ENCODE measurements at regions not wholly inside any gene's neighbourhood (a gene's known extent, or its start where the extent isn't known, plus 50 kb on each side); places are given as distances from the start of the nearest gene placed in this dataset.
A peak's percentile ranks its signal among the peaks of the same experiment; 100 is the strongest.

DNA sequence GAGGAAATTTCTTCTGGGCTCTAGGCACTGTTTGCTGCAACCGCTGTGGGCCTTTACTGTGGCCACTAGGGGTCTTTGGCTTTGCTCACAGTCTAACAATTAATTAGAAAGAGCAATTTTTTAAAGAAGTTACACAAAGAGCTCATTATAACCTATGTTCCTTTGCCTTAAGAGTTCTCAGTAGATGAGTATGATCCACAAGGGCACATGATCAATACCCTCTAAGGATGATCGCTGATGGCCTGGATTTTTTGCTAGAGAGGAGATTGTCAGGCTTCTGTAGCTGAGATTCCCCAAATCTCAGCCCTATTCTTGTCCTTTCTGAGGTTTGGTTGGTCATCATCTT is 80.8 kb upstream of the RHOBTB1 start:
- H3K9me3 Mint-ChIP-seq (ENCODE audit: unreplicated experiment), result no peaks in the 10 kb centered on the region
- DNase-seq, result peak; percentile 51
- H3K27me3 Mint-ChIP-seq (ENCODE audit: unreplicated experiment), result peaks cover 2% of the 10 kb centered on the region
- no peak overlapping the region for H3K27ac Mint-ChIP-seq (ENCODE audit: unreplicated experiment)
- peaks cover 3% of the 10 kb centered on the region for H3K4me1 Mint-ChIP-seq (ENCODE audit: low read depth, unreplicated experiment)
- no peaks in the 10 kb centered on the region for H3K36me3 Mint-ChIP-seq (ENCODE audit: unreplicated experiment)
- TF ChIP-seq, protein P1, sequence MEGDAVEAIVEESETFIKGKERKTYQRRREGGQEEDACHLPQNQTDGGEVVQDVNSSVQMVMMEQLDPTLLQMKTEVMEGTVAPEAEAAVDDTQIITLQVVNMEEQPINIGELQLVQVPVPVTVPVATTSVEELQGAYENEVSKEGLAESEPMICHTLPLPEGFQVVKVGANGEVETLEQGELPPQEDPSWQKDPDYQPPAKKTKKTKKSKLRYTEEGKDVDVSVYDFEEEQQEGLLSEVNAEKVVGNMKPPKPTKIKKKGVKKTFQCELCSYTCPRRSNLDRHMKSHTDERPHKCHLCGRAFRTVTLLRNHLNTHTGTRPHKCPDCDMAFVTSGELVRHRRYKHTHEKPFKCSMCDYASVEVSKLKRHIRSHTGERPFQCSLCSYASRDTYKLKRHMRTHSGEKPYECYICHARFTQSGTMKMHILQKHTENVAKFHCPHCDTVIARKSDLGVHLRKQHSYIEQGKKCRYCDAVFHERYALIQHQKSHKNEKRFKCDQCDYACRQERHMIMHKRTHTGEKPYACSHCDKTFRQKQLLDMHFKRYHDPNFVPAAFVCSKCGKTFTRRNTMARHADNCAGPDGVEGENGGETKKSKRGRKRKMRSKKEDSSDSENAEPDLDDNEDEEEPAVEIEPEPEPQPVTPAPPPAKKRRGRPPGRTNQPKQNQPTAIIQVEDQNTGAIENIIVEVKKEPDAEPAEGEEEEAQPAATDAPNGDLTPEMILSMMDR (IDR thresholded peaks at IDR 0.05; ENCODE audit: partially characterized antibody, unreplicated experiment), result peak; percentile 74
- no peak overlapping the region for H3K4me3 Mint-ChIP-seq (ENCODE audit: unreplicated experiment)

DNA sequence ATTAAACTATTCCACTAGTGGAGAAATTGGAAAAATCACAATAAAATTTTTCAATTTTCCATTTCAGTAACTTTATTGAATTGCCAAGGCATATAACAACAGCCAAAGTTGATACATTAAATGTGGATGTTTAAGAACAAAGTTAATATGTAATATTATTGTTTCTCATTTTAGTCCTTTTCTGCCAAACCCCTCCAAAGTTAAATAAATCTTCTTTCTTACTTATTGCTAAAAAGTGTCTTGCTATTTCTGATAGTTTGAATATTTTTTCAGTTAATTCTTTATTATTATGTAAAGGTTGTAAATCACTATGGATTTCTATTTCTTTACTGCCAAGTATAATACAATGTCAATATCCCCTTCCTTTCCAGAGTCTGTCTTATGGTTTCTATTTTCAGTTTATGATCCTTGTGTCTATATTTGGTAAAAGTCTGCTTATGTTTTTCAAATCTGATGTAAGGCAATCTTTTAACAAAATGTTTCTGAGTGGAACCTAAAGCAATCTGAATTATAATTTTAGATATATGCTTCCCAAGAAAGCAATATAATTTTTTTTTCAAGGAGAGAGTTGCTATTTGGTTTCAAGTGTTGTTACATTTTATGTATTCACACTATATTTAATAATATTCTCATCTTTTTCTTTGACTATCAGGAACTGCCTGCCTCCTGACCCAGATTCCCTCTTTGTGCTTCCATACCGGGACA is 80.3 kb upstream of the RHOBTB1 start:
- H3K27ac Mint-ChIP-seq (ENCODE audit: unreplicated experiment), result no peak overlapping the region
- no peaks in the 10 kb centered on the region for H3K36me3 Mint-ChIP-seq (ENCODE audit: unreplicated experiment)
- H3K27me3 Mint-ChIP-seq (ENCODE audit: unreplicated experiment), result peaks cover 2% of the 10 kb centered on the region
- H3K4me3 Mint-ChIP-seq (ENCODE audit: unreplicated experiment), result no peak overlapping the region
- no peaks in the 10 kb centered on the region for H3K9me3 Mint-ChIP-seq (ENCODE audit: unreplicated experiment)
- no peak for DNase-seq
- peaks cover 3% of the 10 kb centered on the region for H3K4me1 Mint-ChIP-seq (ENCODE audit: low read depth, unreplicated experiment)
- TF ChIP-seq, protein P1 (IDR thresholded peaks at IDR 0.05; ENCODE audit: partially characterized antibody, unreplicated experiment), result no peak

DNA sequence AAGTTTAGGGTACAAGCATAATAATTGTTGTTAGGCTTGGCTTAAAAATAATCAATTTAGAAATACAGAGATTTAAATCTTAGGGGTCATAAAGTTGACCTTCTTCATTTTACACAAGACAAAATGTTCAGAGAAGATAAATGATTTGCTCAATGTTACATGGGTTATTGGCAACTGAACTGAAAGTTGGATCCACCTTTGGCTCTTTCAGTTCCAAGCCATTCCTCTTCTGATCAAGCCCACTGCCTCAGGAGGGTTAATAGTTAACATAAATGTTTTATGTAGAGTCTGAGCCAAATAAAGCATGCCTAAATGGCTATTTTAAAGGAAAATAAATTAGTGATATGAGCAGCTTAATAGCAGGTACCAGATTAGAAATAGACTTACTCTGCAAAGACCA is 79.1 kb upstream of the RHOBTB1 start:
- no peaks in the 10 kb centered on the region for H3K36me3 Mint-ChIP-seq (ENCODE audit: unreplicated experiment)
- H3K27me3 Mint-ChIP-seq (ENCODE audit: unreplicated experiment), result no peaks in the 10 kb centered on the region
- no peaks in the 10 kb centered on the region for H3K9me3 Mint-ChIP-seq (ENCODE audit: unreplicated experiment)
- TF ChIP-seq, protein P1 (IDR thresholded peaks at IDR 0.05; ENCODE audit: partially characterized antibody, unreplicated experiment), result no peak
- no peak overlapping the region for H3K4me3 Mint-ChIP-seq (ENCODE audit: unreplicated experiment)
- H3K4me1 Mint-ChIP-seq (ENCODE audit: low read depth, unreplicated experiment), result no peaks in the 10 kb centered on the region
- no peak for DNase-seq
- no peak overlapping the region for H3K27ac Mint-ChIP-seq (ENCODE audit: unreplicated experiment)

DNA sequence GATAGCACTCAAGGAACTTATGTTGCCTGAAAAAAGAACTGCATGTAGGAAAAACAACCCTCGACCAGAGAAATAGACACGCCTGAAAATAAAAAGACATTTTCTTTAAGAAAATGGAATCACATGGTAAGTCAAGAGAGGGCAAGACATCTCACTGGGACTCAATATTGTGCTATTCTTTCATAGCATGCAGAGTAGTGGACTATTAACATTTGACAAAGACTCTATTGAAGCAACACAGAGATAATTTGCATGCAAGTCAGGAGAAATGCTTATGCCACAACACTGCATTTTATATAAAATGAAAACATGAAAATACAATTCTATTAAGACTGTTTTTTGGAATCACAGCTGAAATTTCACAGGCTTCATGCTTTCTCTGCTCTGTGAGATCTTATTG is 77.9 kb upstream of the RHOBTB1 start:
- Mint-ChIP-seq H3K27me3 (ENCODE audit: unreplicated experiment) (no peaks in the 10 kb centered on the region), H3K4me1 (ENCODE audit: low read depth, unreplicated experiment) (no peaks in the 10 kb centered on the region), H3K36me3 (ENCODE audit: unreplicated experiment) (no peaks in the 10 kb centered on the region), H3K4me3 (ENCODE audit: unreplicated experiment) (no peak overlapping the region), H3K27ac (ENCODE audit: unreplicated experiment) (no peak overlapping the region), H3K9me3 (ENCODE audit: unreplicated experiment) (no peaks in the 10 kb centered on the region)
- DNase-seq, result no peak
- TF ChIP-seq, protein P1 (IDR thresholded peaks at IDR 0.05; ENCODE audit: partially characterized antibody, unreplicated experiment), result no peak

DNA sequence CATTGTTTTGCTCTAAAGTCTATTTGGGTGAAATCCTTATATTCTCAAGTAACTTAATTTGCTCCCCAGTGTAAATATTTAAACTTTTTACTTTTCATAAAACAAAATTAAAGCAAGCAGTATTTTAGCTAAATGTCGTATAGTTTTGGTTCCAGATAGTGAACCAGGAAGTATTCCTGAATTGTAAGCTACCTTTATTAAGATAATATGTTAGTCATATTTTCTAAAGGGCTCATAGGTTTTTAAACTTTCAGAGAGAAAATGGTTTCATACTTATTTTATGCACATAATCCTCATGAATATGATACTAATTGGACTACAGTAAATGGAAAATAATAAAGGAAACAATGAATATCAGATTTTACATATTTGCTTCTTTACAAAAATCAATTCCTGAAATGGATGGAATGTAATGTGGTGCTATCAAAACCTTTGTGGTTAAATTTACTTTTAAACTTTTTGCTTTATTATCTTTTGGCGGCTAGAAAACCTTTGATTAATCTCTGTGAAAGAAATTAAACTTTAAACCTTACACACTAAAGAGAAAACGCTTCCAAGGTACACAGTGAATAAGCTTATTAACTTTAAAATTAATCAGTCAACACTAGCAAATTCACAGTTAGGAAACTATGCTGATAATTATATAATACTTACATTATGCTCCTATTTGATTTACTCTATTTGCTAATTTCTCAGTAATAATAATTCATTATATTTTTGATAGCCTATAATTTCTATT is 76.6 kb upstream of the RHOBTB1 start:
- TF ChIP-seq, protein P1 (IDR thresholded peaks at IDR 0.05; ENCODE audit: partially characterized antibody, unreplicated experiment), result no peak

More for the DNA sequence above, 76.6 kb upstream of the RHOBTB1 start:
- Mint-ChIP-seq H3K9me3 (ENCODE audit: unreplicated experiment) (no peaks in the 10 kb centered on the region), H3K36me3 (ENCODE audit: unreplicated experiment) (no peaks in the 10 kb centered on the region), H3K4me1 (ENCODE audit: low read depth, unreplicated experiment) (no peaks in the 10 kb centered on the region), H3K27ac (ENCODE audit: unreplicated experiment) (no peak overlapping the region), H3K4me3 (ENCODE audit: unreplicated experiment) (no peak overlapping the region), H3K27me3 (ENCODE audit: unreplicated experiment) (no peaks in the 10 kb centered on the region)
- no peak for DNase-seq
